ENCODE measurements at regions not wholly inside any gene's neighbourhood (a gene's known extent, or its start where the extent isn't known, plus 50 kb on each side); places are given as distances from the start of the nearest gene placed in this dataset.
"Not testable (repeated sequence)": the region's sequence is repeated elsewhere in the genome, so short reads cannot be mapped to it uniquely, and the experiment has no call there.

DNA sequence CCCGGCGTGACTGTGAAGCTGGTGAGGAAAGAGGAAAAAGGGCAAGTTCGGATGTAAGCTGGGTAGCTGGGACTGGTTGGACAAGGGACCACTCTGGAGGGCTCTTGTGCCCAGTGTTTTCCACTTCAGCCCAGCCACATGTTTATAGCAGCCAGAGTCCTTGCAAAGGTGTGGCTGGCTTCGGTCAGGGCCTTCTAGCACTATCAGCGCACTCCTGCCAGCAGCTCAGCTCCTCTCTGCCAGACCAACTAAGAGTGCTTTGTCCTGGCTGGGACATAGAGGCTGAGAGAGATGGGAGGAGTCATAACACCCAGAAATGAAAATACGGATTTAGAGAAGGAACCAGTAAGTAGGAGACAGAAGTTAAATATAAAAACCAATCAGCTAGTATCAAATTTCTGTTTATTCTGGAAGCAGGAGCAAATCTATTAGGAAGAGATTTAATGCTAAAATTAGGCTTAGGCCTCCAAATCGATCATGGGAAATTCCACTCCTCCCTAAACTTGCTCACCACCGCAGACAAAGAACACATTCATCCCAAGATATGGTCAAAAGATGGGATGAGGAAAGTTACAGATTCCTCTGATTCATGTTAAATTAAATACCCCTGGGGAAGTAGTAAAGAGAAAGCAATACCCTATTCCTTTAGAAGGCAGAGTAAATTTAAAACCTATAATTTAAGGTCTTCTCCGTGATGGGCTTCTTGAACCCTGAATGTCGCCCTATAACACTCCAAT lies 135.0 kb downstream of the RALA start:
- DNase-seq, result no peak

DNA sequence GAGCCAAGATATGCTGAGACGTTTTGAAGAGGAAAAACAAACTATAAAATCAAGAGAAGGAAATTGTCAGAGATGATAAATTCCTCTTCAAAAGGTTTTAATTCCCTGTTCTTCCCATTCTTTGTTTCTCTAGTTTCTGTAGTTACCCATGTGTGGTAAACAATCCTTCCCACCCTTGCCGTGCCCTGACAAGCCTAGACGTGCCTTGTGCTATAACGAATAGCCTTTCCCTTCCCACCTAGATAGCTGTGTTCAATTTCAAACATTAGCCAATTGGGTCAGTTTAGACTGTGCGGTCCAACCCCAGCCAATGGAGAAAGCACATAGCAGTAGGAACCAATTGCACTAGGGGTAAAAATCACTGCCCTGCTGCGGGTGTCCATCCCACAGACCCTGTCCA lies 138.1 kb downstream of the RALA start:
- DNase-seq, result no peak

DNA sequence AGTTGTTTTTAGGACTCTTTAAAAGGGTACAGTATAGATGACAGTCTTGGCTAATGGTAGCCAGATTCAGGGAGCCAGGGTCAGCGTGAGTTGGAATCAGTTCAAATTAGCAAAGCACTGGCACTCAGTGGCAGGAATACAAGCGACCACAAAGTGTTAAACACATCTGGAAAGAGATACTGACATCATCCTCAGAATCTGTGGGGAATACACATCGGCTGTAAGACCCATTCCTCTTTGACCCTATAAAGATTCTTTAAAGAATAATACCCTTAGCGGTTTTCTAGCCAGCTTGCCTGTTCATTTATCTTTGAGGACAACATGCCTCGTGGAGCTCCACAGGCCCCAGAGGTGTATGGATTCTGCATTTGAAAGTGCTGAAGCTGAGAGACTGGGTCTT lies 139.1 kb downstream of the RALA start:
- DNase-seq, result not testable (repeated sequence)

DNA sequence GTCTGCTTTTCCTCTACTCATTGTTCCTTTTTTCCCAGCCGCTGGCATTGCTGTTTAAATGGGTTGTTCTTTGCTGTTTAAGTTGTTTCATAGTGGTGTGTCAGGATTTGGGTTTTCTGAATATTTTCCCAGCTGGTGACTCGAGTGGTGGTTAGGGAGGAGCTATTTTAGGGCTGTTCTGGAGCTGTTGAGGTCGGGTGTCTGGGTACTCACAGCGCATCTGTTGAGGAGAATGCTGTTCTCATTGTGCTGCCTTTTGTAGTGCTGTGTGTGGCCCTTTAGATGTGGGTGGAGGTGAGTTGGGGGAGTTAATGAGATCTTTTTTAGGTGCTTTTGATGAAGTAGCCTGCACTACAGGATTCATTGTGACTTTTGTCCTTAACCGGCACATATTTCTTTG lies 139.5 kb downstream of the RALA start:
- not testable (repeated sequence) for DNase-seq

DNA sequence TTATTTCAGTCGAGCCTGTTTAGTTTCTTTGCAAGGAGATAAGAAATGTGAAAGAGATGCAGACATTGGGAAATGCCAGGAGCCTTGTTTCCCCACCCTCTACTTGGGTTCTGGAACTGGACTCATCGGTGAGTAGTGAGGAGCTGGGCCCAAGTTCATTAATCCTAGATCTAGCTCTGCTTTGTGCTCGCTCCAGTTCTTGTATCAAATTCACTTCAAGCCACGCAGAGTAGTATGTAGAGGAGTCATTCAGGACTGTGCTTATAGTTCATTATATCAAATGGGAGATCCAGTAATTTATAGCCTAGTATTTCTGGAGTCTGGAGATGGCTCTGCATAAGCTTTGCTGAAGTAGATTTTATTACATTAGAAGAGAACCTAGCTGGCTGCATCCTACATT lies 142.5 kb downstream of the RALA start:
- DNase-seq, result not testable (repeated sequence)

DNA sequence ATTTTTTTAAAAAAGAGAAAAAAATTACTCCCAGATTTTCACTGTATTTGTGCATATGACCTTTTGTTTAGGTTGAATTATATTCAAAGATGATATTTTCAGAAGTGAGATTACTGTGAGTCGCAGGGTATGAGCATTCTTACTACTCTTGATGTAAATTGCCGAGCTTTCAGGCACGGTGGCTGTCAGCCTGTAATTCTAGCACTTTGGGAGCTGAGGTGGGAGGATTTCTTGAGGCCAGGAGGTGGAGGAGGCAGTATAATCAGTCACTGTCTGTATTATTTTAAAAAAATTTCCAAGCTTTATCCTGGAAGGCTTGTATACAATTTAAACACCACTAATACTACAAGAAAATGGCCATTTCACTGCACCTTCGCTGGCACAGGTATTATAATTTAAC lies 145.1 kb downstream of the RALA start:
- not testable (repeated sequence) for DNase-seq

DNA sequence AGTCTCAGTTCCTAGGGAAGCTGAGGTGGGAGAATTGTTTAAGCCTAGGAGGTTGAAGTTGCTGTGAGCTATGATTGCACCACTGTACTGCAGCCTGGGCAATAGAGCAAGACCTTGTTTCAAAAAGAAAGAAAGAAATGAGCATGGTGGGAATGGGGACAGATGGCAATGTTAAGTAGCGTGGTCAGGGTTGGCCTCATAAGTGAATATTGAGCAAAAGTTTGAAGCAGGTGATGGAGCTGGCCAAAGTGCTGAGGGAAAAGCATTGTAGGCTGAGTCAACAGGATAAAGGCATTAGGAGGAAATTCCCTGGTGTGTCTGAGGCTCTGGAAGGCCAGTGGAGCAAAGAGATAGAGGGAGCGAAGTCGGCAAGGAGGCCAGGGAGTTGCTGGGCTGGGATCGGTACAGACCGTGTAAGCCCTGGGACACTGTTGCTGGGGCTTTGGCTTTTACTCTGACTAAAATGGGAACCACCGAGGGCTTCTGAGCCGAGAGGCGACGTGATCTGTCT lies 151.0 kb downstream of the RALA start:
- DNase-seq, result not testable (repeated sequence)

DNA sequence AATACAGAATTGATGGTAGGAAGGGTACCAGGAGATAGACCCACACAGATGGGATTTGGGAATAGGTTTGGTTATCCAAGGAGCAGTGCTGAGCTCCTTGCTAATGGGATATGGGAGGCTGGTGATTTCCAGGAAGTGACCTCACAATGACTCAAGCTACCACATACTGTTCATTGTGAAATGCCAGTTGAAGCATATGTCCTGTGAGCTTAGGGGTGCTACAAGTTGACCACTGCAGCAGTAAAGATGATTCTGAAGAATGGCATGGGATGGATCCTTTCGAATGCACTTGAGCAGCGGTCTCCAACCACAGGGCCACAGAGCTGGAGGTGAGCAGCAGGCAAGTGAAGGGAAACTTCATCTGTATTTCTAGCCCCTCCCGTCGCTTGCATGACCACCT lies 158.2 kb downstream of the RALA start:
- DNase-seq, result not testable (repeated sequence)

DNA sequence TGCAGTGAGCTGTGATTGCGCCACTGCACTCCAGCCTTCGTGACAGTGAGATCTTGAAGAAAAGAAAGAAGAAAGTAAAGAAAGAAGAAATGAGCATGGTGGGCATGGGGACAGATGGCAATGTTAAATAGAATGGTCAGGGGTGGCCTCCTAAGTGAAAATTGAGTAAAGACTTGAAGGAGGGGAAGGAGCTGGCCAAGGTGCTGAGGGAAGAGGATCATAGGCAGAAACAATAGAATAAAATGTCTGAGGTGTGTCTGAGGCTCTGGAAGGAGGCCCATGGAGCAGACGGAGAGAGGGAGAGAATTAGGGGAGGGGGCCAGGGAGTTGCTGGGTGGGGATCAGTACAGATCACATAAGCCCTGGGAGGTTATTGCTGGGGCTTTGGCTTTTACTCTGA lies 163.1 kb downstream of the RALA start:
- not testable (repeated sequence) for DNase-seq

DNA sequence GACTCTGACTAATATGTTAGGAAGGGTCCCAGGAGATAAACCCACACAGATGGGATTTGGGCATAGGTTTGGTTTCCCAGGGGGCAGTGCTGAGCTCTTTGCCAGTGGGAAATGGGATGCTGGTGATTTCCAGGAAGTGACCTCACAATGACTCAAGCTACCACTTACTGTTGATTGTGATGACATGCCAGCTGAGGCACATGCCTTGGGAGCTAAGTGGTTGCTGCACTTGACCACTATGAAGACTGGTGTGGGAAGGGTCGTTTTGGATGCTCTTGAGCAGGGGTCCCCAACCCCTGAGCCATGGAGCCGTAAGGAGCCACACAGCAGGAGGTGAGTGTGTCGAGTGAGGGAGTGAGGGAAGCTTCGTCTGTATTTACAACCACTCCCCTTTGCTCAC lies 159.0 kb upstream of the CDK13 start:
- DNase-seq, result not testable (repeated sequence)

DNA sequence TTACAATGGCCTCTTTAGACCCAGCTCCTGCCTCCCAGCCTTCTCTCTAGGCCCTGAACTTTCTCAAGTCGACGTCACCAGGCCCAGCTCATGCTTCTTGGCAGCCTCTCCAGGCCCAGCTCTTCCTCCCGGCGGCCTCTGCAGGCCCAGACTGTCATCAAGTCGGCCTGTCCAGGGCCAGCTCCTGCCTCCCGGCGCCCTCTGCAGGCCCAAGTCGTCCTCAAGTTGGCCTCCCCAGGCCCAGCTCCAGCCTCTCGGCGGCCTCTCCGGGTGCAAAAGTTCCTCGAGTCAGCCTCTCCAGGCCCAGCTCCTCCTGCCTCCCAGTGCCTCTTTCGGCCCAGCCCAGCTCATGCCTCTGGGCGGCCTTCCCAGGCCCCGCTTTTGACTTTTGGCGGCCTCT lies 158.1 kb upstream of the CDK13 start:
- not testable (repeated sequence) for DNase-seq

DNA sequence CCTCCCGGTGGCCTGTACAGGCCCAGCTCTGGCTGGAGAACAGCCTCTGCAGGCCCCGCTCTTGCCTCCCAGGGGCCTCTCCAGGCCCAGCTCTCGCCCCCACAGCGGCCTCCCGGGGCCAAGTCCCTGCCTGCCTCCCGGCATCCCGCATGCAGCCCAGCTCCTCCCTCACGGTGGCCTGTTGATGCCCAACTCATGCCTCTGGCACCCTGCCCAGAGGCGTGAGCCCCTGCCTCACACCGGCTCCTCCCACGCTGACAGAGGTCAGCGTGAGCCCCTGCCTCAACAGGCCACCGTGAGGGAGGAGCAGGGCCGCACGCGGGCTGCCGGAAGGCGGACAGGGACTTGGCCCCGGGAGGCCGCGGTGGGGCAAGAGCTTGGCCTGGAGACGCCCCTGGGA lies 157.0 kb upstream of the CDK13 start:
- not testable (repeated sequence) for DNase-seq

DNA sequence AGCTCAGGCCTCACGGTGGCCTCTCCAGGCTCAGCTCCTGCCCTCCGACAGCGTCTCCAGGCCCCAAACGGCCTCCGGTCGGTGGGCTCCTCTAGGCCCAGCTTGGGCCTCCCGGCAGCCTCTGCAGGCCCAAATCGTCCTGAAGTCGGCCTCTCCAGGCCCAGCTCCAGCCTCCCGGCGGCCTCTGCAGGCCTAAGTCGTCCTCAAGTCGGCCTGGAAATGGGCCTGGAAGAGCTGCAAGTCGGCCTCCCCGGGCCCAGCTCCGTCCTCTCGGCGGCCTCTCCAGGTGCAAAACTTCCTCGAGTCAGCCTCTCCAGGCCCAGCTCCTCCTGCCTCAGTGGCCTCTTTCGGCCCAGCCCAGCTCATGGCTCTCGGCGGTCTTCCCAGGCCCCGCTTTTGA lies 156.2 kb upstream of the CDK13 start:
- DNase-seq, result not testable (repeated sequence)

DNA sequence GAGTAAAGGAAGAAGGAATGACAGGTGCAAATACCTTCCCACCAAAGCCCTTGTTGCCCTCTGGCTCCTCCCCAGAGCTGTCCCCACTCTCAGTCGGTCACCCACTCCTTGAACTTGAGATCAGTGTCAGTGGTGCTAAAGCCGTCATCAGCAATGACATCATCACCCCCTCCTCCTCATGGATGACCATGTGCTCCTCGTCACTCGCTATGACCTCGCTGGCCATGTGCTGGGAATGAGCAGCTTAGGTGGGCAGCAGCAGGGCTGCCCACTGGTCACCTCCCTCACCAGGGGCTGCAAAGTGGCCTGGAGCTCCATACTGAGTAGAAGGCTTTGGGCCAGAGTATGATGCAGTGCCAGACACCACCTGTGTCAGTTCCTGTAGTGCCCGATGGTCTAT lies 153.1 kb upstream of the CDK13 start:
- DNase-seq, result not testable (repeated sequence)

DNA sequence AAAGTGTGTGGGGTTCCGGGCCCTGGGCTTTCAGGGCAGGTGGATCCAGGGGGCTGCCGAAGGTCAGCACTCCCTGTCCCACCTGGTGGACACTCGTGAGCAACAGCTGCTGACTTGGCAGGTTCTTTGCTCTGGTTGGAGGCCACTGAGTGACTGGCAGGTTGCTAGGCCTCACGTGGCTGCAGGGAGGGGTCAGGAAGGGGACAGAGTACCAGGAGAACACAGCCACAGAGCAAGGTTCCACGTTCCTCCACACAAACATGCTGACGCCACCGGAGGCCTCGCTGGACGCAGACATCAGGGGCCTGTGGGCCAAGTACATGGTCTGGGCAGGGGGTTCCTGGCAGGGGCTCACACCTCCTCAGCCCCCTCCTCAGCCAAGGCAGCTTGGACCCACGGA lies 152.0 kb upstream of the CDK13 start:
- not testable (repeated sequence) for DNase-seq

DNA sequence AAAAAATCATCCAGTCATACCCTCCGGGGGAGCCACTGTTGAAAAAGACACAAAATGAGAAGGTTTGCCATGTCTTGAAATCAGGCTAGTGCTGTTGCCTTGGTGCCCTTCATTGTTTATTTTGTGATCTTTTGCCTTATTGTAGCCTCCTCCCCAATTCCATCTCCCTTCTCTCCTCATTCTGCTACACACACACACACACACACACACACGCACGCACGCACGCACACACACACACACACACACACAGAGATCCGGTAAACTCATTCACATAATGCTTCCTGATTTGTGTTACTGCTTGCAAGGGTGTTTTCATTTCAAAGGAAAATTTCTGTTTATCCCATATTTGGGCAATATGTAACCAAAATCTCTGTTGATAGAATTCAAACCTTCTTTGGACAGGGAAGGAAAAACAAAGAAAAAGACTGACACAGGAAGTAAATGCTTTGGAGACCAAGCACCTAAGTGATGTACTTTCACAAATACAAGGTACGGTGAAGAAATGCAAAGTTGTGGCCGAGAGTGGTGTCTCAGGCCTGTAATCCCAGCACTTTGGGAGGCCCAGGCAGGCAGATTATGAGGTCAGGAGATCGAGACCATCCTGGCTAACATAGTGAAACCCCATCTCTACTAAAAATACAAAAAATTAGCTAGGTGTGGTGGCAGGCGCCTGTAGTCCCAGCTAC lies 141.1 kb upstream of the CDK13 start:
- no peak for DNase-seq

DNA sequence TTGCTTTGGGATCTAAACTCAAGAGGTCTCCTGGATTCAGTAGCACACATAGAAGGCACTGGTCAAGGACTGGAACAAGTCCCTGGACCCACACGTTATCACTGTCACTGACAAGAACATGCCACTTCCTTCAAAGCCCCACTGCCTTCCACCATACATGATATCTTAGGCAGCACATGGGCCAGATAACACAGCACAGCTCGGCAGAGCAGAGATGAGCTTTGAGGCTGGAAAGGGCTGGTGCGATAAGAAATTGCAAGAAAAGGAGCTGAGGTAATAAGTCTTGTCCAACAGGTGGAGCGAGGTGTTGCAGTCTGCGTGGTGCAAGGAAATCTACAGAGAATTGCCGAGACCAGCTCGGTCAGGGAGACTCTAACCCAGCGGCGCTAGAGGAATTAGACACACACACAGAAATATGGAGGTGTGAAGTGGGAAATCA lies 139.8 kb upstream of the CDK13 start:
- DNase-seq, result no peak

DNA sequence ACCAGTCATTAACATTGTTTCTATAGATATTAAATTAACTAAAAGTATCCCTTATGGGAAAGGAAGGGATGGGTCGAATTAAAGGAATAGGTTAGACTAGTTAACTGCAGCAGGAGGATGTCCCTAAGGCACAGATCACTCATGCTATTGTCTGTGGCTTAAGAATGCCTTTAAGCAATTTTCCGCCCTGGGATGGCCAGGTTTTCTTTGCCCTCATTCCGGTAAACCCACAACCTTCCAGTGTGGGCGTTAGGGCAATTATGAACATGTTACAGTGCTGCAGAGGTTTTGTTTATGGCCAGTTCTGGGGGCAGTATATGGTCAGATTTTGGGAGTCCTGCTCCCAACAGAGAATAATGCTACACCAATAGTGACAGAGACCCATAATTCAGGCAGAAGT lies 139.3 kb upstream of the CDK13 start:
- DNase-seq, result no peak

DNA sequence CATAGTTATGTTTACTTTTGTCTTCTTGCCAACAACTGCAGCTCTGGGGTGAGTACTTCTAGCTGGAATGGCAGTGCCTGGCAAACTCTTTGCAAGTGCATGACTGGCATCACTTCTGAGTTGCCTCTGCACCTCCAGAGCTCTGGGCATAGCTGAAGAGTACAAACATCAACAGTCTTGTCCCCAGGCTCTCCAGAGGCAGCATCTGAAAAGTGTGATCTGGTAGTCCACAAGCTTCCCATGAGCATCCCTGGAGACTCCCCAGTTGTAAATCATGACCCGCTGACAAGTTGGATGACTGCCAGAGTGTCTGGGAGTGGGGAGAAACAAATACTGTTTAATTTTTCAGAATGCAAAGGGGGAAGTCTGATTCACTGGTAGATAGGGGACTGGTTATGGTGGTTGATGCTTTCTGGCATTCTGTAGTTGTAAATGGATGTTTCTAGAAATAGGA lies 138.9 kb upstream of the CDK13 start:
- DNase-seq, result no peak

DNA sequence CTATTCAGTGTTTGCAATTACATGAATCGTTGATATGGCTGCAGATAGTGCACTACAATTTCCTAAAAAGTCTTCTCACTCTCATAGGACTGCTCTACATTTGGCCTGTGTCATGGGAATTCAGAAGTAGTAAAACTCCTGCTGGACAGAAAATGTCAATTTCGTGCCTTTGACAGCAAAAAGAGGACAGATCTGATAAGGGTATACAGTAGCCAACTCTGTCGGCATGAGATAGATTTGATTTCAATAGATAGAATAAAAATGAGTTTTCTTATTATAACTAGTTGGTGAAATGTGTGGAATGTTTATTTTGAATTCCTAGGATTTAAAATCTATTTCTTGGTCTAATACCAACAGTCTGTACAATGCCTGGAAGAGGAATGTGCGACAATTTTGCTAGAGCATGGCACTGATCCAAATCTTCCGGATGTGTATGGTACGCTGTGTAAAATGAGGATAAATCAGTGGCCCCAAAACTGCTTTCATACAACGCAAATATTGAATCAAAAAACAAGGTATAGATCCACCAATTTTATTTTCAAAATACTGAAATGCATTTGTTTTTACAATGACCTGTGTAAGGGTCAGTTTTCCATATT lies 133.5 kb upstream of the CDK13 start:
- DNase-seq, result no peak

DNA sequence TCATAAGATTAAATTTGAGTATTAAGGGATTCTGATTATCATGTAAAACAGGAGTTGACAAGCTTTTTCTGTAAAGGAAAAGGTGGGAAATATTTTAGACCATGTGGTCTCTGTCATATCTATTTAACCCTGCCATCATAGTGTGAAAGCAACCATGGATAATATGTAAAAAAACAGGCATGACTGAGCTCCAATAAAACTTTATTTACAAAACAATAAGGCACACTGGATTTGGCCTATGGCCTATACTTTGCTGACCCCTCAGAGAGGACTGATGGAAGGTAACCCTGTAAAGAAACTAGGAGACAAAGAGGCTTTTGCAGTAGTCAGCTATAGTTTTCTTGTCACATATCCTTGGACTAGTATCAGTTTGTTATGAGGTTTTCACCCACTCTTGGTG lies 130.5 kb upstream of the CDK13 start:
- DNase-seq, result no peak

DNA sequence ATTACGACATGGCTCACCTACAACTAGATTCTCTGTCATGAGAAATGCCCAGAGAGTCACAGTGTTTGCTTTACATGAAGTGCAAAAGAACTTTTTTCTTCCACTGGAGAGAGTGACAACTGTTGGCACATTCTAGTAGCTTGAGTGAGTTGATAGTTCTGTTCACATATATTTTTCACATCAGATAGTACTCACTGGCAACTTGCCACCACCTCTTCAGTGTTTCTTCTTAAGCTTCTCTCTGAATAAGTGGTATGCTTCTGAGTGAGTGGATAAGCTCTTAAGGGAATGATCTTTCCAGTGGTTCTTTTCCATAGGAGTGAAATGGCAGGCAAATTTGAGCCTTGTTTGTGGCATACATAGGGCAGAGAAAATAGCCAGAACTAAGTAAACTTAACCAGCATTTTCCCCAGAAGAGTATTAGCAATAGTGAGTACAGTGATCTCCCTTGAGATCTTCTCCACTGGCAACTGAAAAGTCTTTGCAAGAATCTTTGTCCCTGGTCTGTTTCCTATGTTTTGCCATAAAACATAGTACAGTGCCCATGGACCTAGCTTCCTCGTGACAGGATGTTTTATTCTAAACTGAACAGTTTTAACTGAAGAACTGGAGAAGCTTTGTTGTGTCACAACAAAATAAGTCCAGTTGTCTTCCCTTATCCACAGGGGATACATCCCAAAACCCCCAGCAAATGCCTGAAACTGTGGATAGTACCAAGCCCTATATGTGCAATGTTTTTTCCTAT lies 125.4 kb upstream of the CDK13 start:
- DNase-seq, result no peak

DNA sequence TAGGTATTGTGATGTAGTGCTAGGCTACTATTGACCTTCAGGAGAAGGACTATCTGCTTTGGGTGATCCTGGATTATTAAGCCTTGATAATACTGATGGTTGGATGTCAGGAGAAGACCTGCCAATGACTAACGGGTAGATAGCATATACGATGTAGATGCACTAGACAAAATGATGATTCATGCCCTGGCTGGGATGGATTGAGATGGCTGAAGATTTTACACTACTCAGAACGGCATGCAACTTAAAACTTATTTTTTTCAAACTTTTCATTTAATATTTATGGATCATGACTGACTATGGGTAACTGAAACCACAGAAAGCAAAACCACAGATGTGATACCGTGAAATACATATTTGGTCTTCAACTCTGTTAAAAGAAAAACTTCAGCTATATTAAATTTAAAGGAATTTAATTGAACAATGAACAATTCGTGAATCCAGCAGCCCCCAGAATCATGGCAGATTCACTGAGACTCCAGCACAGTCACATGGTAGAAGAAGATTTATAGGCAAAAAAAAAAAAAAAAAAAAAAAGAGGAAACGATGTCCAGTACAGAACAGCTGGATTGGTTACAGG lies 124.6 kb upstream of the CDK13 start:
- no peak for DNase-seq

All from CD4-positive, alpha-beta T cell treated with Interferon alpha-2 for 1 hour (primary cell).